ENCODE measurements at regions not wholly inside any gene's neighbourhood (a gene's known extent, or its start where the extent isn't known, plus 50 kb on each side); places are given as distances from the start of the nearest gene placed in this dataset.

- TF ChIP-seq, protein P1, sequence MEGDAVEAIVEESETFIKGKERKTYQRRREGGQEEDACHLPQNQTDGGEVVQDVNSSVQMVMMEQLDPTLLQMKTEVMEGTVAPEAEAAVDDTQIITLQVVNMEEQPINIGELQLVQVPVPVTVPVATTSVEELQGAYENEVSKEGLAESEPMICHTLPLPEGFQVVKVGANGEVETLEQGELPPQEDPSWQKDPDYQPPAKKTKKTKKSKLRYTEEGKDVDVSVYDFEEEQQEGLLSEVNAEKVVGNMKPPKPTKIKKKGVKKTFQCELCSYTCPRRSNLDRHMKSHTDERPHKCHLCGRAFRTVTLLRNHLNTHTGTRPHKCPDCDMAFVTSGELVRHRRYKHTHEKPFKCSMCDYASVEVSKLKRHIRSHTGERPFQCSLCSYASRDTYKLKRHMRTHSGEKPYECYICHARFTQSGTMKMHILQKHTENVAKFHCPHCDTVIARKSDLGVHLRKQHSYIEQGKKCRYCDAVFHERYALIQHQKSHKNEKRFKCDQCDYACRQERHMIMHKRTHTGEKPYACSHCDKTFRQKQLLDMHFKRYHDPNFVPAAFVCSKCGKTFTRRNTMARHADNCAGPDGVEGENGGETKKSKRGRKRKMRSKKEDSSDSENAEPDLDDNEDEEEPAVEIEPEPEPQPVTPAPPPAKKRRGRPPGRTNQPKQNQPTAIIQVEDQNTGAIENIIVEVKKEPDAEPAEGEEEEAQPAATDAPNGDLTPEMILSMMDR (IDR thresholded peaks at IDR 0.05; ENCODE audit: extremely low read depth in 1 of 2, insufficient read depth in 1 of 2, low read depth in 1 of 2, low read length in 2 of 2), result no peak
- TF ChIP-seq POLR2A (IDR thresholded peaks at IDR 0.05; ENCODE audit: low read depth, low read length) (no peak), EZH2 (IDR thresholded peaks at IDR 0.05; ENCODE audit: borderline replicate concordance, low read depth, low read length, severe bottlenecking) (no peak), MAX (IDR thresholded peaks at IDR 0.05; ENCODE audit: insufficient read depth, insufficient read length) (no peak)
Measured at GRCh38 chrX:51024106-51024696, 113.7 kb downstream of the BMP15 start.
